ENCODE measurements at regions not wholly inside any gene's neighbourhood (a gene's known extent, or its start where the extent isn't known, plus 50 kb on each side); places are given as distances from the start of the nearest gene placed in this dataset.

- H3K9ac ChIP-seq (ENCODE audit: low read depth in 1 of 2, low read length in 2 of 2): no peak overlapping the region
- peaks cover 0 to 5% (median 0%) of the 10 kb centered on the region in 4 donors for H3K27me3 ChIP-seq (ENCODE audit: control insufficient read depth in 4 of 4, insufficient read depth in 4 of 4, low read length in 3 of 4)
- no peak overlapping the region for H3K4me3 ChIP-seq (ENCODE audit: low read depth in 1 of 3, low read length in 3 of 3)
- no peaks in the 10 kb centered on the region for H3K9me3 ChIP-seq (ENCODE audit: control insufficient read depth in 4 of 4, low read length in 3 of 4)
- no peak for DNase-seq (ENCODE audit: low spot score)
- H3K36me3 ChIP-seq (ENCODE audit: control insufficient read depth in 4 of 4, insufficient read depth in 3 of 4, low read depth in 1 of 4, low read length in 3 of 4): no peaks in the 10 kb centered on the region
- no peaks in the 10 kb centered on the region for H3K4me1 ChIP-seq (ENCODE audit: control insufficient read depth in 4 of 4, insufficient read depth in 4 of 4, low read length in 3 of 4)
- no peak for TF ChIP-seq TAF1 (conservative IDR thresholded peaks at IDR 0.05)
- TF ChIP-seq FOXA2 (IDR thresholded peaks at IDR 0.05): no peak
- TF ChIP-seq HNF4A (conservative IDR thresholded peaks at IDR 0.05): no peak
- no peak for TF ChIP-seq NR2F2 (IDR thresholded peaks at IDR 0.05)
- TF ChIP-seq, protein P1, sequence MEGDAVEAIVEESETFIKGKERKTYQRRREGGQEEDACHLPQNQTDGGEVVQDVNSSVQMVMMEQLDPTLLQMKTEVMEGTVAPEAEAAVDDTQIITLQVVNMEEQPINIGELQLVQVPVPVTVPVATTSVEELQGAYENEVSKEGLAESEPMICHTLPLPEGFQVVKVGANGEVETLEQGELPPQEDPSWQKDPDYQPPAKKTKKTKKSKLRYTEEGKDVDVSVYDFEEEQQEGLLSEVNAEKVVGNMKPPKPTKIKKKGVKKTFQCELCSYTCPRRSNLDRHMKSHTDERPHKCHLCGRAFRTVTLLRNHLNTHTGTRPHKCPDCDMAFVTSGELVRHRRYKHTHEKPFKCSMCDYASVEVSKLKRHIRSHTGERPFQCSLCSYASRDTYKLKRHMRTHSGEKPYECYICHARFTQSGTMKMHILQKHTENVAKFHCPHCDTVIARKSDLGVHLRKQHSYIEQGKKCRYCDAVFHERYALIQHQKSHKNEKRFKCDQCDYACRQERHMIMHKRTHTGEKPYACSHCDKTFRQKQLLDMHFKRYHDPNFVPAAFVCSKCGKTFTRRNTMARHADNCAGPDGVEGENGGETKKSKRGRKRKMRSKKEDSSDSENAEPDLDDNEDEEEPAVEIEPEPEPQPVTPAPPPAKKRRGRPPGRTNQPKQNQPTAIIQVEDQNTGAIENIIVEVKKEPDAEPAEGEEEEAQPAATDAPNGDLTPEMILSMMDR (IDR thresholded peaks at IDR 0.05; ENCODE audit: low read depth, low read length, missing input control): no peak
- no peak for TF ChIP-seq FOXA1 (IDR thresholded peaks at IDR 0.05)
- TF ChIP-seq RXRA (IDR thresholded peaks at IDR 0.05): no peak
- no peak for TF ChIP-seq HNF4G (IDR thresholded peaks at IDR 0.05)
- TF ChIP-seq MAX (IDR thresholded peaks at IDR 0.05): no peak
- TF ChIP-seq, protein P2, sequence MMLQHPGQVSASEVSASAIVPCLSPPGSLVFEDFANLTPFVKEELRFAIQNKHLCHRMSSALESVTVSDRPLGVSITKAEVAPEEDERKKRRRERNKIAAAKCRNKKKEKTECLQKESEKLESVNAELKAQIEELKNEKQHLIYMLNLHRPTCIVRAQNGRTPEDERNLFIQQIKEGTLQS (IDR thresholded peaks at IDR 0.05): no peak
- TF ChIP-seq EGR1 (IDR thresholded peaks at IDR 0.05; ENCODE audit: low read depth in 2 of 2): no peak
- no peak for TF ChIP-seq JUND (IDR thresholded peaks at IDR 0.05)
- TF ChIP-seq, protein P3, sequence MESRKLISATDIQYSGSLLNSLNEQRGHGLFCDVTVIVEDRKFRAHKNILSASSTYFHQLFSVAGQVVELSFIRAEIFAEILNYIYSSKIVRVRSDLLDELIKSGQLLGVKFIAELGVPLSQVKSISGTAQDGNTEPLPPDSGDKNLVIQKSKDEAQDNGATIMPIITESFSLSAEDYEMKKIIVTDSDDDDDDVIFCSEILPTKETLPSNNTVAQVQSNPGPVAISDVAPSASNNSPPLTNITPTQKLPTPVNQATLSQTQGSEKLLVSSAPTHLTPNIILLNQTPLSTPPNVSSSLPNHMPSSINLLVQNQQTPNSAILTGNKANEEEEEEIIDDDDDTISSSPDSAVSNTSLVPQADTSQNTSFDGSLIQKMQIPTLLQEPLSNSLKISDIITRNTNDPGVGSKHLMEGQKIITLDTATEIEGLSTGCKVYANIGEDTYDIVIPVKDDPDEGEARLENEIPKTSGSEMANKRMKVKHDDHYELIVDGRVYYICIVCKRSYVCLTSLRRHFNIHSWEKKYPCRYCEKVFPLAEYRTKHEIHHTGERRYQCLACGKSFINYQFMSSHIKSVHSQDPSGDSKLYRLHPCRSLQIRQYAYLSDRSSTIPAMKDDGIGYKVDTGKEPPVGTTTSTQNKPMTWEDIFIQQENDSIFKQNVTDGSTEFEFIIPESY (IDR thresholded peaks at IDR 0.05): no peak
- TF ChIP-seq GABPA (IDR thresholded peaks at IDR 0.05 in 1 of 2, conservative IDR thresholded peaks at IDR 0.05 in 1 of 2): no peak
- 93% methylated on average over 4 of the region's 4 CpGs for WGBS
- no peak overlapping the region for H3K27ac ChIP-seq (ENCODE audit: low read depth in 1 of 2, low read length in 2 of 2)
Observed at GRCh38 chr3:197368821-197369220, 70.4 kb upstream of the DLG1 start.

DNA sequence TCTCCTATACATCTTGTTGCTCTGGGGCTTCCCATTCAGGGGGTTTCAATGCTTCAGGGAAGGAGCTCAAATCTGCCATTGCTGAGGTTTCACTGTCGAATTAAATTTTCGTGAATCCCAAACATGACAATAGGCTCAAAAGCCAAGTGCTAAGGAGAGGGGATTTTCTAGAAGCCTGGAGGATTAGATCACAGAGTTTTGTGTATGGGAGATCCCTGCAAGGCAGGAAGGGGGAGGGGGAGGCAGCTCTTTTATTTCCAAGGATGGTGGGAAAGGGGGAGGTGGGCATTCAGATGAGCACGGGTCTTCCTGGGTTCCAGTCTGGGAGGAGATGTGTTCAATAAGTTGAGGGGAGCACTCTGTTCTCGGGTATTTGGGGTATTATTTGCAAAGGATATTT lies 69.9 kb upstream of the DLG1 start:
- no peak overlapping the region for H3K4me3 ChIP-seq (ENCODE audit: low read depth in 1 of 3, low read length in 3 of 3)
- H3K36me3 ChIP-seq (ENCODE audit: control insufficient read depth in 4 of 4, insufficient read depth in 3 of 4, low read depth in 1 of 4, low read length in 3 of 4): no peaks in the 10 kb centered on the region
- no peak overlapping the region for H3K9ac ChIP-seq (ENCODE audit: low read depth in 1 of 2, low read length in 2 of 2)
- H3K4me1 ChIP-seq (ENCODE audit: control insufficient read depth in 4 of 4, insufficient read depth in 4 of 4, low read length in 3 of 4): no peaks in the 10 kb centered on the region
- WGBS: 75% methylated on average over 4 of the region's 4 CpGs
- H3K27me3 ChIP-seq (ENCODE audit: control insufficient read depth in 4 of 4, insufficient read depth in 4 of 4, low read length in 3 of 4): no peaks in the 10 kb centered on the region
- no peak for TF ChIP-seq FOXA2 (IDR thresholded peaks at IDR 0.05)
- TF ChIP-seq, protein P1 (IDR thresholded peaks at IDR 0.05; ENCODE audit: low read depth, low read length, missing input control): no peak
- no peak for TF ChIP-seq HNF4G (IDR thresholded peaks at IDR 0.05)
- no peak for TF ChIP-seq JUND (IDR thresholded peaks at IDR 0.05)
- TF ChIP-seq FOXA1 (IDR thresholded peaks at IDR 0.05): no peak
- TF ChIP-seq, protein P4, sequence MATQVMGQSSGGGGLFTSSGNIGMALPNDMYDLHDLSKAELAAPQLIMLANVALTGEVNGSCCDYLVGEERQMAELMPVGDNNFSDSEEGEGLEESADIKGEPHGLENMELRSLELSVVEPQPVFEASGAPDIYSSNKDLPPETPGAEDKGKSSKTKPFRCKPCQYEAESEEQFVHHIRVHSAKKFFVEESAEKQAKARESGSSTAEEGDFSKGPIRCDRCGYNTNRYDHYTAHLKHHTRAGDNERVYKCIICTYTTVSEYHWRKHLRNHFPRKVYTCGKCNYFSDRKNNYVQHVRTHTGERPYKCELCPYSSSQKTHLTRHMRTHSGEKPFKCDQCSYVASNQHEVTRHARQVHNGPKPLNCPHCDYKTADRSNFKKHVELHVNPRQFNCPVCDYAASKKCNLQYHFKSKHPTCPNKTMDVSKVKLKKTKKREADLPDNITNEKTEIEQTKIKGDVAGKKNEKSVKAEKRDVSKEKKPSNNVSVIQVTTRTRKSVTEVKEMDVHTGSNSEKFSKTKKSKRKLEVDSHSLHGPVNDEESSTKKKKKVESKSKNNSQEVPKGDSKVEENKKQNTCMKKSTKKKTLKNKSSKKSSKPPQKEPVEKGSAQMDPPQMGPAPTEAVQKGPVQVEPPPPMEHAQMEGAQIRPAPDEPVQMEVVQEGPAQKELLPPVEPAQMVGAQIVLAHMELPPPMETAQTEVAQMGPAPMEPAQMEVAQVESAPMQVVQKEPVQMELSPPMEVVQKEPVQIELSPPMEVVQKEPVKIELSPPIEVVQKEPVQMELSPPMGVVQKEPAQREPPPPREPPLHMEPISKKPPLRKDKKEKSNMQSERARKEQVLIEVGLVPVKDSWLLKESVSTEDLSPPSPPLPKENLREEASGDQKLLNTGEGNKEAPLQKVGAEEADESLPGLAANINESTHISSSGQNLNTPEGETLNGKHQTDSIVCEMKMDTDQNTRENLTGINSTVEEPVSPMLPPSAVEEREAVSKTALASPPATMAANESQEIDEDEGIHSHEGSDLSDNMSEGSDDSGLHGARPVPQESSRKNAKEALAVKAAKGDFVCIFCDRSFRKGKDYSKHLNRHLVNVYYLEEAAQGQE (IDR thresholded peaks at IDR 0.05): no peak
- no peak for TF ChIP-seq TAF1 (conservative IDR thresholded peaks at IDR 0.05)
- TF ChIP-seq, protein P3 (IDR thresholded peaks at IDR 0.05): no peak
- no peak for TF ChIP-seq RAD21 (IDR thresholded peaks at IDR 0.05)
- no peak for TF ChIP-seq HNF4A (conservative IDR thresholded peaks at IDR 0.05)
- TF ChIP-seq, protein P2 (IDR thresholded peaks at IDR 0.05): no peak
- TF ChIP-seq GABPA (IDR thresholded peaks at IDR 0.05 in 1 of 2, conservative IDR thresholded peaks at IDR 0.05 in 1 of 2): no peak
- TF ChIP-seq YY1 (IDR thresholded peaks at IDR 0.05): no peak
- no peak for TF ChIP-seq SP1 (IDR thresholded peaks at IDR 0.05)
- no peak for TF ChIP-seq NR2F2 (IDR thresholded peaks at IDR 0.05)
- H3K9me3 ChIP-seq (ENCODE audit: control insufficient read depth in 4 of 4, low read length in 3 of 4): no peaks in the 10 kb centered on the region
- no peak overlapping the region for H3K27ac ChIP-seq (ENCODE audit: low read depth in 1 of 2, low read length in 2 of 2)
- no peak for DNase-seq (ENCODE audit: low spot score)

All from liver (tissue), 8 donors.